ENCODE measurements at regions not wholly inside any gene's neighbourhood (a gene's known extent, or its start where the extent isn't known, plus 50 kb on each side); places are given as distances from the start of the nearest gene placed in this dataset.

DNA sequence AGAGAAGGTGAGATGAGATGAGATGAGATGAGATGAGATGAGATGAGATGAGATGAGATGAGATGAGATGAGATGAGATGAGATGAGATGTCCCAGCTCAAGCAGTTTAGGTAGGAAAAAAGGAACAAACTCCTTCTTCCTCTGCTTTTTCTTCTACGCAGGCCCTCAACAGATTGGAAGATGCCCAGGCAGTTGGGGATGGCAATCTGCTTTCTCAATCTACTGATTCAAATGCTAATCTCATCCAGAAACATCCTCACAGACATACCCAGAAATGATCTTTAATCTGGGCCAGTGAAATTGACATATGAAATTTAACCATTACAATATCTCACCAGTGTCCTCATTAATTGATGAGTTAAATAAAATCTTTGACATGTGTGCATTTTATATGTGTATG, 370.3 kb upstream of the SLC7A11 start:
- H3K27ac ChIP-seq (ENCODE audit: low read depth in 1 of 2, low read length in 2 of 2), result no peak overlapping the region
- DNase-seq, result no peak
- H3K4me1 ChIP-seq (ENCODE audit: control insufficient read depth in 1 of 2, insufficient read depth in 2 of 2, low read length in 2 of 2), result no peaks in the 10 kb centered on the region
- TF ChIP-seq, protein P1, sequence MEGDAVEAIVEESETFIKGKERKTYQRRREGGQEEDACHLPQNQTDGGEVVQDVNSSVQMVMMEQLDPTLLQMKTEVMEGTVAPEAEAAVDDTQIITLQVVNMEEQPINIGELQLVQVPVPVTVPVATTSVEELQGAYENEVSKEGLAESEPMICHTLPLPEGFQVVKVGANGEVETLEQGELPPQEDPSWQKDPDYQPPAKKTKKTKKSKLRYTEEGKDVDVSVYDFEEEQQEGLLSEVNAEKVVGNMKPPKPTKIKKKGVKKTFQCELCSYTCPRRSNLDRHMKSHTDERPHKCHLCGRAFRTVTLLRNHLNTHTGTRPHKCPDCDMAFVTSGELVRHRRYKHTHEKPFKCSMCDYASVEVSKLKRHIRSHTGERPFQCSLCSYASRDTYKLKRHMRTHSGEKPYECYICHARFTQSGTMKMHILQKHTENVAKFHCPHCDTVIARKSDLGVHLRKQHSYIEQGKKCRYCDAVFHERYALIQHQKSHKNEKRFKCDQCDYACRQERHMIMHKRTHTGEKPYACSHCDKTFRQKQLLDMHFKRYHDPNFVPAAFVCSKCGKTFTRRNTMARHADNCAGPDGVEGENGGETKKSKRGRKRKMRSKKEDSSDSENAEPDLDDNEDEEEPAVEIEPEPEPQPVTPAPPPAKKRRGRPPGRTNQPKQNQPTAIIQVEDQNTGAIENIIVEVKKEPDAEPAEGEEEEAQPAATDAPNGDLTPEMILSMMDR (IDR thresholded peaks at IDR 0.05), result no peak
- Mint-ChIP-seq H3K4me3 (no peak overlapping the region), H3K27ac (no peak overlapping the region), H3K27me3 (ENCODE audit: low read depth in 3 of 3) (peaks cover 0 to 7% (median 0%) of the 10 kb centered on the region in 3 donors), H3K4me1 (no peaks in the 10 kb centered on the region), H3K9me3 (peaks cover 0 to 3% (median 0%) of the 10 kb centered on the region in 7 donors), H3K36me3 (no peaks in the 10 kb centered on the region)
- intact Hi-C loops (cut with micrococcal nuclease), result no loop called here
- no peak overlapping the region for H3K9ac ChIP-seq (ENCODE audit: insufficient read depth, low read length, poor library complexity, severe bottlenecking)
- H2AFZ ChIP-seq (ENCODE audit: insufficient read depth, low read depth, low read length, poor library complexity, severe bottlenecking), result no peak overlapping the region
- no peaks in the 10 kb centered on the region for H4K20me1 ChIP-seq (ENCODE audit: insufficient read depth, low read length)
- WGBS (ENCODE audit: insufficient coverage), result 100% methylated on average over 1 of the region's 1 CpG
- no peak overlapping the region for H3K4me3 ChIP-seq (replicated peaks in 1 of 3; ENCODE audit: low read depth in 2 of 3, low read length in 3 of 3)
- no peak overlapping the region for H3K4me2 ChIP-seq (replicated peaks; ENCODE audit: extremely low read depth, low read length, poor library complexity, severe bottlenecking)
- no peaks in the 10 kb centered on the region for H3K36me3 ChIP-seq (replicated peaks in 1 of 2; ENCODE audit: control insufficient read depth in 1 of 2, insufficient read depth in 2 of 2, low read length in 2 of 2)
- H3K27me3 ChIP-seq (ENCODE audit: control insufficient read depth in 2 of 2, insufficient read depth in 2 of 2, low read length in 2 of 2), result no peaks in the 10 kb centered on the region
- H3K79me2 ChIP-seq (ENCODE audit: insufficient read depth, low read length), result no peaks in the 10 kb centered on the region
- H3K9me3 ChIP-seq (replicated peaks in 1 of 2; ENCODE audit: control insufficient read depth in 1 of 2, insufficient read depth in 1 of 2, low read length in 2 of 2), result no peaks in the 10 kb centered on the region

DNA sequence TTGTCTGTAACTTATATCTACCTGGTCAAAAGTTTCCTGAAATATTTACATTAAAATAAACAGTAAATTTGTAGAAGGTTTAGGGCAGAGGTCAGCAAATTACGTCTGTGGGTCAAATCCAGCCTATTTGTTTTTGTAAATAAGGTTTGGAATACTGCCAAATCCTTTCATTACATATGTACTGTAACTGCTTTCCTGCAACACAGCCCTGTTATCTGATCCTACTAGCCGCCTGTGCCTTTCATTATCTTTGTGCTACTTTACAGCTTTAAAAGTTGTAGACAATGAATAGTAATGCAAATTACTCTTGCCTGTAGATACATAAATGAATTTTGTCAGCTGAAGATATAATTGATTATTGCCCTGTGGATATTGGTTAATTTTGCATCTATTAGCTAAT, 369.6 kb upstream of the SLC7A11 start:
- Histone ChIP-seq H3K36me3 (replicated peaks in 1 of 2; ENCODE audit: control insufficient read depth in 1 of 2, insufficient read depth in 2 of 2, low read length in 2 of 2) (no peaks in the 10 kb centered on the region), H3K27ac (ENCODE audit: low read depth in 1 of 2, low read length in 2 of 2) (no peak overlapping the region), H2AFZ (ENCODE audit: insufficient read depth, low read depth, low read length, poor library complexity, severe bottlenecking) (no peak overlapping the region), H3K9ac (ENCODE audit: insufficient read depth, low read length, poor library complexity, severe bottlenecking) (no peak overlapping the region), H3K4me2 (replicated peaks; ENCODE audit: extremely low read depth, low read length, poor library complexity, severe bottlenecking) (no peak overlapping the region), H3K4me1 (ENCODE audit: control insufficient read depth in 1 of 2, insufficient read depth in 2 of 2, low read length in 2 of 2) (no peaks in the 10 kb centered on the region), H3K27me3 (ENCODE audit: control insufficient read depth in 2 of 2, insufficient read depth in 2 of 2, low read length in 2 of 2) (no peaks in the 10 kb centered on the region), H4K20me1 (ENCODE audit: insufficient read depth, low read length) (no peaks in the 10 kb centered on the region), H3K79me2 (ENCODE audit: insufficient read depth, low read length) (no peaks in the 10 kb centered on the region), H3K4me3 (replicated peaks in 1 of 3; ENCODE audit: low read depth in 2 of 3, low read length in 3 of 3) (no peak overlapping the region), H3K9me3 (replicated peaks in 1 of 2; ENCODE audit: control insufficient read depth in 1 of 2, insufficient read depth in 1 of 2, low read length in 2 of 2) (no peaks in the 10 kb centered on the region)
- no peaks in the 10 kb centered on the region for H3K4me1 Mint-ChIP-seq
- H3K27me3 Mint-ChIP-seq (ENCODE audit: low read depth in 3 of 3), result peaks cover 0 to 7% (median 0%) of the 10 kb centered on the region in 3 donors
- no peak overlapping the region for H3K4me3 Mint-ChIP-seq
- no peaks in the 10 kb centered on the region for H3K36me3 Mint-ChIP-seq
- no peak for DNase-seq
- no peak overlapping the region for H3K27ac Mint-ChIP-seq
- no CpG with 5 or more reads among the region's 2 CpGs for WGBS (ENCODE audit: insufficient coverage)
- intact Hi-C loops (cut with micrococcal nuclease), result no loop called here
- peaks cover 0 to 3% (median 0%) of the 10 kb centered on the region in 7 donors for H3K9me3 Mint-ChIP-seq
- TF ChIP-seq, protein P1 (IDR thresholded peaks at IDR 0.05), result no peak

Data from CD14-positive monocyte (primary cell).